ENCODE measurements at regions not wholly inside any gene's neighbourhood (a gene's known extent, or its start where the extent isn't known, plus 50 kb on each side); places are given as distances from the start of the nearest gene placed in this dataset.

DNA sequence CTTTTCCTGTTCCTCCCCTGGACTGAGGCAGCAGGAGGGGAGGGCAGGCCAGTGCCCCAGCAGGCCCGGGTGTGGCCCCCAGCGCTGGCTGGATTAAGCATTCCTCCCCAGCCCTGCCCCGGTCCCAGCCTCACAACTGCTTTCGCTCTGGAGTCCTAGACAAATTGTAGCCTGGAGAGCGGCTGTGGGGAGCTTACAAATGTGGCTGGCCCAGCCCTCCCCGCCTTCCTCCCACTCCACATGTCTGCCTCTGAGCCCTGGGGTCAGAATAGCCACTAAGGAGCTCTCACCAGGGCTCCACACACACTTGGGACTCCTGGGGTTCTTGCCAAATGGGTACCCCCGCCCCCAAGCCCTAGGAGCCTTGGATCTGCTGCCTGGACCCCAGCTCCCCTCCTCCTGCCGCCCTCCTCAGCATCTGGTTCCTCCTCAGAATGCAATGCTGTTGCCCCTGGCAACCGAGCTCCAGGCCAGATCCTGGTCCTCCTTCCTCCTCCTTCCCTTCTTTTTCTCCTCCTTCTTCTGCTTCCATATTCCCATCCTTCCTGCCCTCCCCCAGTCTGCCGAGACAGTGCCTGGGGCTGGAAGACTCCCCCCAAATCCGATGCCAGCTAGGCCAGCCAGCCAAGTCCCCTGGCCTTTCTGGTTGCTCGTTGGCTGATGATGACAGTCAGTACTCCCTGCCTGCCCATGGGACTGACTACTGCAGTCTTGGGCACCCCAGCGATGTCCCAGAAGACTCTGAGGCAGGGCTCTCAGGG lies 91.1 kb downstream of the LINGO1 start:
- no peak for DNase-seq (ENCODE audit: low read depth in 2 of 2)

DNA sequence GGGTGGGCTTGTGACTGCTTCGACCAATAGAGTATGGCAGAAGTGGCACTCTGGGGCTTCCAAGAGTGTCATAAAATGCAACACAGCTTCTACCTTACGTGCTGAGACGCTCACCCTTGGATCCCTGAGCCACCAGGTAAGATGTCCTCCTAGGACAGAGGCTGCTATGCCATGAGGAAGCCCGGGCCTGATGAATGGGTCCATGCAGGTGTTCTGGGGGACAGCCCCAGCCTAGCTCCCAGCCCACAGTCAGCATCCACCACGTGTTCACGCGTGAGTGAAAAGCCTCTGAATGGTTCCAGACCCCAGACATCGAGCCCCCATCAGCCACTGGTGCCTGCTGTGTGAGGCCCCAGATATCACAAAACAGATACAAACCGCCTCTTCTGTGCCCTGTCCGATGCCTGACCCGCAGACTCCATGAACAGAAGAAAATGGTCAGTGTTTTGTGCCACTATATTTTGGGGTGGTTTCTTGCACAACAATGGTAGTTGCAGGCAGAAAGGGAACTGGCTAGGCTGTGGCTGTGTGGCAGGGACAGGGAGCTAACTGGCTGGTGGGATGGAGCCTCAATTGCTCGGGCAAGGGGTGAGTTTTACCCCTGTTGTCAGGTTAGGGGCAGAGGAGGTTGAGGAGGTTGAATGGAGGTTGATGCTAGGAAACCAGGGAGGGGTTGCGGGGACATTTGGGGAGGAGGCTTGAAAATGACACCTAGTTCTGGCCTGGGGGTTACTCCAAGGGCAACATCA lies 92.2 kb downstream of the LINGO1 start:
- no peak for DNase-seq (ENCODE audit: low read depth in 2 of 2)

DNA sequence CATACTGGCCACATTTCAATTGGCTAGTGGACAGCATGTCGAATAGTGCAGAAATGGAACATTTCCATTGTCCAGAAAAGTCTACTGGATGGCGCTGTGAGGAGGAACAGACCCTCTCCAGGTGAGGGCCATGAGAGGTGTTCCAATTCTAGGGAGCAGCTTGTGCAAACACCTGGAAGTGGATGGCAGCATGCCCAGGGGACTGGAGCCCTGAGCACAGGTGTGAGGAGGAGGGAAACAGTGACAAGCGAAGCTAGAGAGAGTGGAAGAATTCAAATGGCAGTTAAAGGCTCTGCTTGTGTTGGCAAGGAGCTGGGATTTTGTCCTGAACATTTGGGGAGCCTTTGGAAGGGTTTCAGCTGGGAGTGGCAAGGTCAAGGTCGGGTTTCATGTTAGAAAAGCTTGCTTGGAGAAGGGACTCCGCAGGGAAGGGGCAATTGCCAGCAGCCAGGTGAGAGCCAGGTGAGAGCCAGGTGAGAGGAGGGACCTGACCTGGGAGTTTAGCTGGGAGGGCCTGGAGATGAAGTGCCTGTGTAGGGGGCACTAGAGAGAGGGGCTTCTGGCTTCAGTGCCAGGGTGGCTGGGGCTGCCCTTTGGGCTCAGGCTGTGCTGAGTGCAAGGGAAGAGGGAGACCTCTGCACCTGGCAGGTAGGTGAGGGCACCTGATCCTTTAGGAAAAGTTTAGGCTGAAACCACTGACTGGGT lies 93.8 kb downstream of the LINGO1 start:
- DNase-seq (ENCODE audit: low read depth in 2 of 2): no peak

DNA sequence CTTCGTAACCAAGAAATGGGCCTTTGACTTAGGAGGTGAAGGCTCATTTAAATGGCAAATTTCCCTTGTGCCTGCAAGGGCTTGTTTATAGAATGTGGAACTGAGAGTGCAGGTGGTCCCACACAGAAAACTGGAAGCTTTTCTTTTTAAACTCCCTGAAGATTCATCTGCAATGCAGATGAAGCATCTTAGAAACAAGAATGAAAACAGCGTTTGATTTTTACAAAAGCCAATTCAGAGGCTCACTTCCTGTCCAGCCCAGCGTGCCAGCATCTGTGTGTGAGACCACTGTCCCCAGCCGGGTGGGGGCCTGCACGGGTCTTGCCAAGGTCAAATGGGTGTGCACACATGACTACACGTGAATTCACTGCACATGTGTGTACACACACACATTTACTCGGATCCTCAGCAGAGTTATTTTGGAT lies 94.7 kb downstream of the LINGO1 start:
- no peak for DNase-seq (ENCODE audit: low read depth in 2 of 2)

DNA sequence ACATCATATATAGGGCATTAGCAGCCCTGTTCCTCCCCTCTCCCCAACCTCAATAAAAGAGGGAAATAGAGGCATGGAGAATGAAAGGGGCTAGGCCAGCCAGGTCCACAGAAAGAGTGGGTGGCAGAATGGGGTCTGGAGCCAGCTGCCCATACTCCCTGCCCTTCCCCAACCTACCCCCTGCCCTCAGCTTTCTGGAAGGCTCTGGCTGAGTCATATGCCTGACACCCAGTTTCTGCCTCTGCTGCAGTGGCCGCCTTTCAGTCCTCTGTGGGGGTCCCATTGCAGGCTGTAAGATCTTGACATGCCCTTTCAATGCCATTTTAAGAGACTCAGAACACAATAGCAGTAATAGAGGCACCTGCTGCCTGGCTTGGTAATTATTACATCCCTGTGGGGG lies 95.7 kb downstream of the LINGO1 start:
- no peak for DNase-seq (ENCODE audit: low read depth in 2 of 2)

DNA sequence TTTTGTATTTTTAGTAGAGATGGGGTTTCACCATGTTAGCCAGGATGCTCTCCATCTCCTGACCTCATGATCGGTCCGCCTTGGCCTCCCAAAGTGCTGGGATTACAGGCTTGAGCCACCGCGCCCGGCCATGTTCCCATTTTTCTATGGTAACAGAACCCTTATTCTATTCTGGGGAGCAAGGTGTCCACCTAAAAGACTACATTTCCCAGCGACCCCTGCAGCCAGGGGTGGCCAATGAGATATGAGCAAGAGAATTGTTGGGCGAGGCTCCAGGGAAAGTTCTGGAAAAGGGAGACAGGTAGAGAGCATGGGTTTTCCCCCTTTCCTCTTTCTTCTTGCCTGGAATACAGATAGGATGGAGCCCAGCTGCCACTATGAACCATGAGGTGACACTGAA lies 96.9 kb downstream of the LINGO1 start:
- no peak for DNase-seq (ENCODE audit: low read depth in 2 of 2)
